GM12878 (cell line): ENCODE measurements at regions not wholly inside any gene's neighbourhood (a gene's known extent, or its start where the extent isn't known, plus 50 kb on each side); places are given as distances from the start of the nearest gene placed in this dataset. TPM values are rescaled to one million over a fixed set of nuclear protein-coding genes. Genes with fewer than 3 reads are reported as not detected.

ENCODE experiments used
- ATAC-seq: fragments of 200-7000 bp; cut with Tn5 transposase; 3 replicates; pipeline ENCODE4 v1.9.1; 2020; ENCODE audit warnings: mild to moderate bottlenecking, moderate library complexity
- BruUV-seq: library from RNA; stranded (reverse); fragments of 400-500 nt; replicated peaks from 2 replicates; lab custom pipeline; 2021; lab: Mats Ljungman, UMichigan
- CTCF ChIA-PET: fragments of 300-600 bp; sonication (Branson Sonifier 250); formaldehyde crosslinking; extraction: SDS; loops from one replicate; lab custom pipeline; 2021; ENCODE audit warnings: inconsistent platforms; lab: Yijun Ruan, JAX
- POLR2A ChIA-PET: fragments of 350-600 bp; formaldehyde crosslinking; extraction: SDS; loops from one replicate; lab custom pipeline; 2021; ENCODE audit warnings: inconsistent platforms; lab: Charles Lee
- RAD21 ChIA-PET: fragments of 300-600 bp; sonication (Branson Sonifier 250); formaldehyde crosslinking; loops from one replicate; lab custom pipeline; 2023; ENCODE audit warnings: antibody characterized with exemption; ENCODE audit not compliant: unreplicated experiment; lab: Charles Lee
- SMC1A ChIA-PET: fragments of 300-600 bp; sonication (Branson Sonifier 250); formaldehyde crosslinking; loops from one replicate; lab custom pipeline; 2023; ENCODE audit not compliant: unreplicated experiment, uncharacterized antibody; lab: Charles Lee
- DNase-seq: peaks from one replicate; pipeline ENCODE4 v3.0.0-alpha.2; 2011; ENCODE audit warnings: low read depth, low spot score
- FAIRE-seq: peaks from 3 replicates; lab custom pipeline; 2011; peaks lifted over from hg19 to GRCh38; lab: Jason Lieb, UNC
- H2AFZ ChIP-seq: 2 replicates; pipeline ENCODE4 v1.6.0; 2011; ENCODE audit warnings: low read depth, low read length, control low read depth; ENCODE audit not compliant: control insufficient read depth
- H3K27ac ChIP-seq: 2 replicates; pipeline ENCODE4 v1.5.1; 2011; ENCODE audit warnings: control low read depth; ENCODE audit not compliant: control insufficient read depth, insufficient read depth
- H3K27me3 ChIP-seq, 2 experiments: replicated peaks in 1 of 2; 2 replicates each; pipeline versions ENCODE4 v1.6.0 to v1.6.1; 2011; ENCODE audit warnings: low read length in 1 of 2; ENCODE audit not compliant: control insufficient read depth in 2 of 2, insufficient read depth in 2 of 2
- H3K36me3 ChIP-seq, 2 experiments: 2 replicates each; pipeline ENCODE4 v1.5.1; 2011; ENCODE audit warnings: low read length in 1 of 2; ENCODE audit not compliant: control insufficient read depth in 2 of 2, insufficient read depth in 2 of 2
- H3K4me1 ChIP-seq: 2 replicates; pipeline ENCODE4 v1.6.1; 2011; ENCODE audit warnings: mild to moderate bottlenecking, low read length, moderate library complexity, mixed read lengths; ENCODE audit not compliant: control insufficient read depth, insufficient read depth
- H3K4me2 ChIP-seq: 2 replicates; pipeline ENCODE4 v1.6.0; 2011; ENCODE audit warnings: control low read depth; ENCODE audit not compliant: control insufficient read depth, insufficient read depth
- H3K4me3 ChIP-seq: fragments of 200-600 bp; sonication (generic); 2 replicates; pipeline ENCODE4 v1.5.1; 2016
- H3K79me2 ChIP-seq: 2 replicates; pipeline ENCODE4 v1.6.0; 2011; ENCODE audit warnings: low read length; ENCODE audit not compliant: control insufficient read depth, insufficient read depth
- H3K9ac ChIP-seq: 2 replicates; pipeline ENCODE4 v1.8.0; 2011; ENCODE audit warnings: low read length, control low read depth, mixed read lengths; ENCODE audit not compliant: control insufficient read depth, insufficient read depth
- H3K9me3 ChIP-seq: replicated peaks from 3 replicates; pipeline ENCODE4 v1.5.1; 2011; ENCODE audit warnings: mild to moderate bottlenecking, low read length; ENCODE audit not compliant: control insufficient read depth, insufficient read depth
- H4K20me1 ChIP-seq: 2 replicates; pipeline ENCODE4 v1.6.0; 2011; ENCODE audit not compliant: control insufficient read depth, insufficient read depth
- EP300 ChIP-seq, 2 experiments: fragments of 150-350 bp in 1 of 2; IDR thresholded peaks; 2 replicates each; pipeline ENCODE4 v1.6.1; 2011 to 2012; ENCODE audit warnings: low read depth in 2 of 2, low read length in 2 of 2, borderline replicate concordance in 1 of 2, improper control_type of control experiment in 1 of 2, inconsistent platforms in 1 of 2; ENCODE audit not compliant: control insufficient read depth in 1 of 2
- NFXL1 ChIP-seq: fragments of 450-650 bp; IDR thresholded peaks from 2 replicates; pipeline ENCODE4 v1.6.1; 2017; ENCODE audit warnings: antibody characterized with exemption, mild to moderate bottlenecking, borderline replicate concordance
- SIN3A ChIP-seq: IDR thresholded peaks from 2 replicates; pipeline ENCODE4 v1.6.1; 2012; ENCODE audit warnings: low read depth, low read length, improper control_type of control experiment
- WGBS: methylation state at CpG from one replicate; pipeline ENCODE4 v1.1.6; 2016; ENCODE audit warnings: low lambda C conversion rate; ENCODE audit not compliant: insufficient replicate concordance, insufficient coverage; ENCODE audit errors: missing lambda C conversion rate; 5-methylcytosine and 5-hydroxymethylcytosine counted together
- in situ Hi-C: fragments of 300-500 bp; cut with MboI; formaldehyde crosslinking; loops from 9 replicates; pipeline ENCODE4 v1.14.3; 2018; ENCODE audit warnings: mixed read lengths
- intact Hi-C: fragments of 100-400 bp; cut with micrococcal nuclease; formaldehyde crosslinking; loops from one replicate; pipeline ENCODE4 v1.14.2; 2022; ENCODE audit not compliant: unreplicated experiment
- small RNA-seq: library from RNA; depleted of rRNA; stranded (forward); fragments of <200 nt; gene quantifications from one replicate; pipeline ENCODE3, GENCODE V24; 2014

- no peaks in the 10 kb centered on the region for H4K20me1 ChIP-seq
- H3K9me3 ChIP-seq, result no peaks in the 10 kb centered on the region
- intact Hi-C loops, result loop anchor here (5.0 kb wide), 1 partner anchor 98 kb away; no protein-coding TSS in a partner anchor
- H3K36me3 ChIP-seq, result no peaks in the 10 kb centered on the region
- 17% methylated on average over 2 of the region's 2 CpGs for WGBS
- H3K4me3 ChIP-seq, result no peak overlapping the region
- ATAC-seq, result no peak
- FAIRE-seq, result no peak
- SMC1A ChIA-PET, result no interaction called here
- POLR2A ChIA-PET, result interaction anchor here (0.6 kb wide), 1 partner anchor 31 kb away, joined by 3 read pairs; no protein-coding TSS in a partner anchor
- no peaks in the 10 kb centered on the region for H3K27me3 ChIP-seq
- no peak for DNase-seq
- CTCF ChIA-PET, result no interaction called here
- no peak overlapping the region for H3K4me2 ChIP-seq
- RAD21 ChIA-PET, result no interaction called here
- H3K27ac ChIP-seq, result no peak overlapping the region
- no peak overlapping the region for H3K9ac ChIP-seq
- TF ChIP-seq EP300 (IDR thresholded peaks at IDR 0.05; ENCODE audit: borderline replicate concordance in 1 of 2, control insufficient read depth in 1 of 2, low read depth in 2 of 2, low read length in 2 of 2), result no peak
- TF ChIP-seq SIN3A, result no peak
- TF ChIP-seq NFXL1, result no peak
- H2AFZ ChIP-seq, result no peak overlapping the region
- no peaks in the 10 kb centered on the region for H3K79me2 ChIP-seq
- no TSS peak for BruUV-seq
- in situ Hi-C loops, result no loop called here
- H3K4me1 ChIP-seq, result no peaks in the 10 kb centered on the region
Measured at GRCh38 chrX:147859666-147860065, 52.1 kb upstream of the FMR1 start.

Small RNAs in the stretch of these regions (small RNA-seq; reads per million reads assigned to genes)
- gene AC016925.1, result not detected
- gene AC016925.2, result not detected
- not detected for gene AL009048.1
- gene AL096861.1, result not detected
- gene RNU6-382P, result not detected
